ENCODE measurements at regions not wholly inside any gene's neighbourhood (a gene's known extent, or its start where the extent isn't known, plus 50 kb on each side); places are given as distances from the start of the nearest gene placed in this dataset. TPM values are rescaled to one million over a fixed set of nuclear protein-coding genes. Genes with fewer than 3 reads are reported as not detected.

DNA sequence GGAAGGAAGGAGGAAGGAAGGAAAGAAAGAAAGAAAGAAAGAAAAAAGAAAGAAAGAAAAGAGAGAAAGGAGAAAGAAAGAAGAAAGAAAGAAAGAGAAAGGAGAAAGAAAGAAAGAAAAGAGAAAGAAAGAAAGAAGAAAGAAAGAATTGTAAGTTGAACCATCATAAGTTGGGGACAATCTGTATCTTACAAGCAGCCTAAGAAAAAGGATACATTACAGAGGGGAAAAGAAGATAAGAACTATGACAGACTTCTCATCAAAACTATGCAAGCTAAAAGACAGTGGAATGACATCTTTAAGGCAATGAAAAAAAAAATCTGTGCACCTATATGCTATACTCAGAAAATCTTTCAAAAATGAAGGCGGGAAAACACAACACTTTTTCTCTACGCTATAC lies 50.3 kb upstream of the SP4 start (continued):
- TF ChIP-seq, protein P1, sequence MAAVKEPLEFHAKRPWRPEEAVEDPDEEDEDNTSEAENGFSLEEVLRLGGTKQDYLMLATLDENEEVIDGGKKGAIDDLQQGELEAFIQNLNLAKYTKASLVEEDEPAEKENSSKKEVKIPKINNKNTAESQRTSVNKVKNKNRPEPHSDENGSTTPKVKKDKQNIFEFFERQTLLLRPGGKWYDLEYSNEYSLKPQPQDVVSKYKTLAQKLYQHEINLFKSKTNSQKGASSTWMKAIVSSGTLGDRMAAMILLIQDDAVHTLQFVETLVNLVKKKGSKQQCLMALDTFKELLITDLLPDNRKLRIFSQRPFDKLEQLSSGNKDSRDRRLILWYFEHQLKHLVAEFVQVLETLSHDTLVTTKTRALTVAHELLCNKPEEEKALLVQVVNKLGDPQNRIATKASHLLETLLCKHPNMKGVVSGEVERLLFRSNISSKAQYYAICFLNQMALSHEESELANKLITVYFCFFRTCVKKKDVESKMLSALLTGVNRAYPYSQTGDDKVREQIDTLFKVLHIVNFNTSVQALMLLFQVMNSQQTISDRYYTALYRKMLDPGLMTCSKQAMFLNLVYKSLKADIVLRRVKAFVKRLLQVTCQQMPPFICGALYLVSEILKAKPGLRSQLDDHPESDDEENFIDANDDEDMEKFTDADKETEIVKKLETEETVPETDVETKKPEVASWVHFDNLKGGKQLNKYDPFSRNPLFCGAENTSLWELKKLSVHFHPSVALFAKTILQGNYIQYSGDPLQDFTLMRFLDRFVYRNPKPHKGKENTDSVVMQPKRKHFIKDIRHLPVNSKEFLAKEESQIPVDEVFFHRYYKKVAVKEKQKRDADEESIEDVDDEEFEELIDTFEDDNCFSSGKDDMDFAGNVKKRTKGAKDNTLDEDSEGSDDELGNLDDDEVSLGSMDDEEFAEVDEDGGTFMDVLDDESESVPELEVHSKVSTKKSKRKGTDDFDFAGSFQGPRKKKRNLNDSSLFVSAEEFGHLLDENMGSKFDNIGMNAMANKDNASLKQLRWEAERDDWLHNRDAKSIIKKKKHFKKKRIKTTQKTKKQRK (IDR thresholded peaks at IDR 0.05; ENCODE audit: low read depth, low read length), result no peak
- TF ChIP-seq NKRF (conservative IDR thresholded peaks at IDR 0.05), result no peak
- peak; percentile 55 for TF ChIP-seq ATF7 (IDR thresholded peaks at IDR 0.05; ENCODE audit: low read depth)
- no peak for TF ChIP-seq MEF2A (IDR thresholded peaks at IDR 0.05; ENCODE audit: insufficient read depth, low read depth, low read length)
- TF ChIP-seq PBX3 (IDR thresholded peaks at IDR 0.05; ENCODE audit: insufficient replicate concordance, low read depth, low read length), result no peak
- TF ChIP-seq USF2 (IDR thresholded peaks at IDR 0.05; ENCODE audit: borderline replicate concordance, low read depth, low read length), result no peak
- no peak for TF ChIP-seq TARDBP (IDR thresholded peaks at IDR 0.05; ENCODE audit: borderline replicate concordance)
- no peak for TF ChIP-seq MYB (IDR thresholded peaks at IDR 0.05; ENCODE audit: borderline replicate concordance, low read depth, low read length)
- TF ChIP-seq FOS (IDR thresholded peaks at IDR 0.05; ENCODE audit: borderline replicate concordance, extremely low read depth, insufficient read length), result no peak
- TF ChIP-seq MLLT1 (IDR thresholded peaks at IDR 0.05), result no peak

Small RNA genes lying in the stretch of these regions (small RNA-seq; reads per million reads assigned to genes)
- not detected for gene RN7SL542P
